ENCODE measurements at regions not wholly inside any gene's neighbourhood (a gene's known extent, or its start where the extent isn't known, plus 50 kb on each side); places are given as distances from the start of the nearest gene placed in this dataset.

GRCh38 chrX:98412058-98412457 is 1528.3 kb downstream of the RPA4 start:
- CTCF ChIA-PET, result interaction anchor here in 1 of 2 donors (0.6 kb wide), 1 partner anchor 147 kb away, joined by 10 read pairs; no protein-coding TSS in a partner anchor
- H3K9me3 Mint-ChIP-seq, result no peaks in the 10 kb centered on the region
- Histone ChIP-seq H3K36me3 (ENCODE audit: control insufficient read depth in 2 of 2, extremely low read depth in 1 of 2, insufficient read depth in 1 of 2, low read length in 1 of 2) (no peaks in the 10 kb centered on the region), H3K4me3 (ENCODE audit: control insufficient read depth in 1 of 2, extremely low read depth in 1 of 2, low read length in 1 of 2) (no peak overlapping the region), H3K9me3 (no peaks in the 10 kb centered on the region), H3K27me3 (replicated peaks in 1 of 2; ENCODE audit: control insufficient read depth in 2 of 2, extremely low read depth in 1 of 2, insufficient read depth in 2 of 2, low read length in 1 of 2) (no peaks in the 10 kb centered on the region), H3K4me1 (ENCODE audit: control insufficient read depth in 1 of 2, extremely low read depth in 1 of 2, insufficient read depth in 2 of 2, low read length in 2 of 2) (no peaks in the 10 kb centered on the region), H3K27ac (ENCODE audit: low read length) (no peak overlapping the region)
- no peak for DNase-seq
- POLR2A ChIA-PET, result no interaction called here
- WGBS (ENCODE audit: insufficient coverage), result no CpG with 5 or more reads among the region's 1 CpG
- no peak for ATAC-seq (replicated peaks in 1 of 4)
- H3K27me3 Mint-ChIP-seq, result no peaks in the 10 kb centered on the region
- H3K27ac Mint-ChIP-seq, result no peak overlapping the region
- H3K36me3 Mint-ChIP-seq, result no peaks in the 10 kb centered on the region
- no peak overlapping the region for H3K4me3 Mint-ChIP-seq
- no peaks in the 10 kb centered on the region for H3K4me1 Mint-ChIP-seq

DNA sequence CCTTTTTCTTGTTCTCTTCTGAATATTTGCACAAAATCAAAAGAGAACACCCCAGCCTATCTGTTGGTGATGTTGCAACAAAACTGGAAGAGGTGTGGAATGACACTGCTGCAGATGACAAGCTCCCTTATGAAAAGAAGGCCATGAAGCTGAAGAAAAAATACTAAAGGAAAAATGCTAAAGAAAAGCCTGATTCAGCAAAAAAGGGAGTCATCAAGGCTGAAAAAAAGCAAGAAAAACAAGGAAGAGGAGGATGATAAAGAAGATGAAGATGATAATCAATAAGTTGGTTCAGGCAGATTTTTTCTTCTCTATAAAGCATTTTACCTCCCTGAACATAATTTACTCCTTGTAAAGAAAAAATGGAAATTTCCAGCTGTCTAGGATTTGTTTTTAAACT is 1538.8 kb downstream of the RPA4 start:
- Mint-ChIP-seq H3K4me1 (no peaks in the 10 kb centered on the region), H3K27me3 (no peaks in the 10 kb centered on the region), H3K36me3 (no peaks in the 10 kb centered on the region), H3K4me3 (no peak overlapping the region), H3K27ac (no peak overlapping the region), H3K9me3 (no peaks in the 10 kb centered on the region)
- H3K27ac ChIP-seq (ENCODE audit: low read length), result no peak overlapping the region
- DNase-seq (no peak), ATAC-seq (replicated peaks in 1 of 4) (no peak)
- H3K9me3 ChIP-seq, result no peaks in the 10 kb centered on the region
- no peak overlapping the region for H3K4me3 ChIP-seq (ENCODE audit: control insufficient read depth in 1 of 2, extremely low read depth in 1 of 2, low read length in 1 of 2)
- H3K27me3 ChIP-seq (replicated peaks in 1 of 2; ENCODE audit: control insufficient read depth in 2 of 2, extremely low read depth in 1 of 2, insufficient read depth in 2 of 2, low read length in 1 of 2), result no peaks in the 10 kb centered on the region
- ChIA-PET CTCF (no interaction called here), POLR2A (no interaction called here)
- H3K4me1 ChIP-seq (ENCODE audit: control insufficient read depth in 1 of 2, extremely low read depth in 1 of 2, insufficient read depth in 2 of 2, low read length in 2 of 2), result no peaks in the 10 kb centered on the region
- H3K36me3 ChIP-seq (ENCODE audit: control insufficient read depth in 2 of 2, extremely low read depth in 1 of 2, insufficient read depth in 1 of 2, low read length in 1 of 2), result no peaks in the 10 kb centered on the region

- no peaks in the 10 kb centered on the region for H3K36me3 Mint-ChIP-seq
- no peak for DNase-seq
- Histone ChIP-seq H3K27ac (ENCODE audit: low read length) (no peak overlapping the region), H3K36me3 (ENCODE audit: control insufficient read depth in 2 of 2, extremely low read depth in 1 of 2, insufficient read depth in 1 of 2, low read length in 1 of 2) (no peaks in the 10 kb centered on the region), H3K4me1 (ENCODE audit: control insufficient read depth in 1 of 2, extremely low read depth in 1 of 2, insufficient read depth in 2 of 2, low read length in 2 of 2) (no peaks in the 10 kb centered on the region), H3K4me3 (ENCODE audit: control insufficient read depth in 1 of 2, extremely low read depth in 1 of 2, low read length in 1 of 2) (no peak overlapping the region), H3K27me3 (replicated peaks in 1 of 2; ENCODE audit: control insufficient read depth in 2 of 2, extremely low read depth in 1 of 2, insufficient read depth in 2 of 2, low read length in 1 of 2) (no peaks in the 10 kb centered on the region), H3K9me3 (no peaks in the 10 kb centered on the region)
- ATAC-seq (replicated peaks in 1 of 4), result no peak
- WGBS (ENCODE audit: insufficient coverage), result no CpG with 5 or more reads among the region's 1 CpG
- peaks cover 0 to 3% of the 10 kb centered on the region in 2 donors for H3K27me3 Mint-ChIP-seq
- ChIA-PET POLR2A (no interaction called here), CTCF (no interaction called here)
- H3K9me3 Mint-ChIP-seq, result no peaks in the 10 kb centered on the region
- H3K4me3 Mint-ChIP-seq, result no peak overlapping the region
- H3K4me1 Mint-ChIP-seq, result no peaks in the 10 kb centered on the region
- no peak overlapping the region for H3K27ac Mint-ChIP-seq
Observed at GRCh38 chrX:98432413-98432812, 1548.7 kb downstream of the RPA4 start.

- Mint-ChIP-seq H3K27ac (no peak overlapping the region), H3K9me3 (no peaks in the 10 kb centered on the region), H3K27me3 (peaks cover 0 to 4% of the 10 kb centered on the region in 2 donors), H3K36me3 (no peaks in the 10 kb centered on the region), H3K4me1 (no peaks in the 10 kb centered on the region), H3K4me3 (no peak overlapping the region)
- no peak overlapping the region for H3K27ac ChIP-seq (ENCODE audit: low read length)
- H3K4me3 ChIP-seq (ENCODE audit: control insufficient read depth in 1 of 2, extremely low read depth in 1 of 2, low read length in 1 of 2), result no peak overlapping the region
- no peaks in the 10 kb centered on the region for H3K4me1 ChIP-seq (ENCODE audit: control insufficient read depth in 1 of 2, extremely low read depth in 1 of 2, insufficient read depth in 2 of 2, low read length in 2 of 2)
- no peaks in the 10 kb centered on the region for H3K36me3 ChIP-seq (ENCODE audit: control insufficient read depth in 2 of 2, extremely low read depth in 1 of 2, insufficient read depth in 1 of 2, low read length in 1 of 2)
- no peak for ATAC-seq (replicated peaks in 1 of 4)
- POLR2A ChIA-PET, result no interaction called here
- DNase-seq, result no peak
- 80% methylated on average over 2 of the region's 4 CpGs for WGBS (ENCODE audit: insufficient coverage)
- no peaks in the 10 kb centered on the region for H3K9me3 ChIP-seq
- CTCF ChIA-PET, result no interaction called here
- no peaks in the 10 kb centered on the region for H3K27me3 ChIP-seq (replicated peaks in 1 of 2; ENCODE audit: control insufficient read depth in 2 of 2, extremely low read depth in 1 of 2, insufficient read depth in 2 of 2, low read length in 1 of 2)
Observed at GRCh38 chrX:98448524-98448923, 1564.8 kb downstream of the RPA4 start.

GRCh38 chrX:98452456-98452855 is 1568.7 kb downstream of the RPA4 start:
- Mint-ChIP-seq H3K27ac (no peak overlapping the region), H3K27me3 (peaks cover 0 to 3% of the 10 kb centered on the region in 2 donors), H3K36me3 (no peaks in the 10 kb centered on the region), H3K4me1 (no peaks in the 10 kb centered on the region), H3K4me3 (no peak overlapping the region), H3K9me3 (peaks cover 0 to 3% (median 0%) of the 10 kb centered on the region in 3 donors)
- no peaks in the 10 kb centered on the region for H3K27me3 ChIP-seq (replicated peaks in 1 of 2; ENCODE audit: control insufficient read depth in 2 of 2, extremely low read depth in 1 of 2, insufficient read depth in 2 of 2, low read length in 1 of 2)
- H3K27ac ChIP-seq (ENCODE audit: low read length), result no peak overlapping the region
- CTCF ChIA-PET, result no interaction called here
- POLR2A ChIA-PET, result no interaction called here
- H3K4me3 ChIP-seq (ENCODE audit: control insufficient read depth in 1 of 2, extremely low read depth in 1 of 2, low read length in 1 of 2), result no peak overlapping the region
- H3K4me1 ChIP-seq (ENCODE audit: control insufficient read depth in 1 of 2, extremely low read depth in 1 of 2, insufficient read depth in 2 of 2, low read length in 2 of 2), result no peaks in the 10 kb centered on the region
- WGBS (ENCODE audit: insufficient coverage), result no CpG with 5 or more reads among the region's 1 CpG
- no peaks in the 10 kb centered on the region for H3K9me3 ChIP-seq
- no peaks in the 10 kb centered on the region for H3K36me3 ChIP-seq (ENCODE audit: control insufficient read depth in 2 of 2, extremely low read depth in 1 of 2, insufficient read depth in 1 of 2, low read length in 1 of 2)
- ATAC-seq (replicated peaks in 1 of 4) (no peak), DNase-seq (no peak)

DNA sequence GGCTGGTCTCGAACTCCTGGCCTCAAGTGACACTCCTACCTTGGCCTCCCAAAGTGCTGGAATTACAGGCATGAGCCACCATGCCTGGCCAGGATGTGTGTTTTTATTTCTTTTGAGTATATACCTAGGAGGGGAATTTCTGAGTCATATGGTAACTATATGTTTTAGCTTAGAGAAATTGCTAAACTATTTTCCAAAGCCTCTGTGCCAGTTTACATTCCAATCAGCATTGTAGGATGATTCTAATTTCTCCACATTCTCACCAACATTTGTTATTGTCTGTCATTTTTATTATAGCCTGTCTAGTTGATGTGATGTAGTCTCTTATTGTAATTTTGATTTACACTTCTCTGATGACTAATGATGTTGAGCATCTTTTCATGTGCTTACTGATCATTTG is 1576.0 kb downstream of the RPA4 start:
- Histone ChIP-seq H3K9me3 (no peaks in the 10 kb centered on the region), H3K4me3 (ENCODE audit: control insufficient read depth in 1 of 2, extremely low read depth in 1 of 2, low read length in 1 of 2) (no peak overlapping the region), H3K36me3 (ENCODE audit: control insufficient read depth in 2 of 2, extremely low read depth in 1 of 2, insufficient read depth in 1 of 2, low read length in 1 of 2) (no peaks in the 10 kb centered on the region), H3K4me1 (ENCODE audit: control insufficient read depth in 1 of 2, extremely low read depth in 1 of 2, insufficient read depth in 2 of 2, low read length in 2 of 2) (no peaks in the 10 kb centered on the region), H3K27me3 (replicated peaks in 1 of 2; ENCODE audit: control insufficient read depth in 2 of 2, extremely low read depth in 1 of 2, insufficient read depth in 2 of 2, low read length in 1 of 2) (no peaks in the 10 kb centered on the region), H3K27ac (ENCODE audit: low read length) (no peak overlapping the region)
- Mint-ChIP-seq H3K4me1 (no peaks in the 10 kb centered on the region), H3K9me3 (peaks cover 0 to 3% (median 1%) of the 10 kb centered on the region in 3 donors), H3K27ac (no peak overlapping the region), H3K4me3 (no peak overlapping the region), H3K36me3 (no peaks in the 10 kb centered on the region), H3K27me3 (peaks cover 0 to 3% of the 10 kb centered on the region in 2 donors)
- CTCF ChIA-PET, result no interaction called here
- DNase-seq, result no peak
- POLR2A ChIA-PET, result no interaction called here
- no peak for ATAC-seq (replicated peaks in 1 of 4)
- WGBS (ENCODE audit: insufficient coverage), result no CpG with 5 or more reads among the region's 1 CpG

DNA sequence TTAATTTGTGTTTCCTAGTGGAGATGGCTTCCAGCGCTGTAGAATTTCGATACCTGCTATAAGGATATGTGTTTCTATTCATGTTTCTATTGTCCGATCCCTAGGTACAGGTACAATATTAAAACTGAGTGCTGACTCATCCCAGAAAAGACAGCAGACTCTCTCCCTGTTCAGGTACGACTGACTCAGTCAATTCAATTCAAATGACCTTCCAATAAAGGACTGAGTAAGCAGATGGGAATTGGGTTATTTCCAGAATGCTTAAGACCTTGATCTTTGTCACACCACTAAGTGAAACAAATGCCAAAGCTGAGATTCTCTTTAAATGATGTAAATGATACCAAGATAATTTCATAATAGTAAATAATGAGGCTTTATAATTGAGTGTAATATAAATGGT is 1596.9 kb downstream of the RPA4 start:
- no peaks in the 10 kb centered on the region for H3K4me1 ChIP-seq (ENCODE audit: control insufficient read depth in 1 of 2, extremely low read depth in 1 of 2, insufficient read depth in 2 of 2, low read length in 2 of 2)
- ChIA-PET POLR2A (no interaction called here), CTCF (no interaction called here)
- H3K9me3 Mint-ChIP-seq, result no peaks in the 10 kb centered on the region
- H3K4me3 Mint-ChIP-seq, result no peak overlapping the region
- H3K4me3 ChIP-seq (ENCODE audit: control insufficient read depth in 1 of 2, extremely low read depth in 1 of 2, low read length in 1 of 2), result no peak overlapping the region
- no peak overlapping the region for H3K27ac Mint-ChIP-seq
- ATAC-seq (replicated peaks in 1 of 4), result no peak
- H3K27me3 Mint-ChIP-seq, result peaks cover 0 to 5% of the 10 kb centered on the region in 2 donors
- H3K36me3 Mint-ChIP-seq, result no peaks in the 10 kb centered on the region
- no peaks in the 10 kb centered on the region for H3K36me3 ChIP-seq (ENCODE audit: control insufficient read depth in 2 of 2, extremely low read depth in 1 of 2, insufficient read depth in 1 of 2, low read length in 1 of 2)
- DNase-seq, result no peak
- H3K9me3 ChIP-seq, result no peaks in the 10 kb centered on the region
- WGBS (ENCODE audit: insufficient coverage), result no CpG with 5 or more reads among the region's 4 CpGs
- no peak overlapping the region for H3K27ac ChIP-seq (ENCODE audit: low read length)
- H3K27me3 ChIP-seq (replicated peaks in 1 of 2; ENCODE audit: control insufficient read depth in 2 of 2, extremely low read depth in 1 of 2, insufficient read depth in 2 of 2, low read length in 1 of 2), result no peaks in the 10 kb centered on the region
- no peaks in the 10 kb centered on the region for H3K4me1 Mint-ChIP-seq

Data from T-cell (primary cell).